ENCODE measurements at regions not wholly inside any gene's neighbourhood (a gene's known extent, or its start where the extent isn't known, plus 50 kb on each side); places are given as distances from the start of the nearest gene placed in this dataset.

- TF ChIP-seq JUND (IDR thresholded peaks at IDR 0.05; ENCODE audit: low read depth): no peak
- in situ Hi-C loops (cut with HindIII; ENCODE audit: low pct_unique_long_range_greater_than_20kb, low sequenced_read_pairs): no loop called here
- no peak for DNase-seq (ENCODE audit: low read depth in 1 of 2, low spot score in 1 of 2)
Measured at GRCh38 chr3:29141197-29141917, 139.5 kb upstream of the RBMS3 start.

- in situ Hi-C loops (cut with HindIII; ENCODE audit: low pct_unique_long_range_greater_than_20kb, low sequenced_read_pairs): no loop called here
- no peak for TF ChIP-seq JUND (IDR thresholded peaks at IDR 0.05; ENCODE audit: low read depth)
- DNase-seq (ENCODE audit: low read depth in 1 of 2, low spot score in 1 of 2): no peak
Measured at GRCh38 chr3:29141918-29142275, 139.0 kb upstream of the RBMS3 start.

- in situ Hi-C loops (cut with HindIII; ENCODE audit: low pct_unique_long_range_greater_than_20kb, low sequenced_read_pairs): no loop called here
Measured at GRCh38 chr3:29143151-29143550, 137.7 kb upstream of the RBMS3 start.

GRCh38 chr3:29144361-29144760 lies 136.5 kb upstream of the RBMS3 start:
- no peak for TF ChIP-seq JUND (IDR thresholded peaks at IDR 0.05; ENCODE audit: low read depth)
- in situ Hi-C loops (cut with HindIII; ENCODE audit: low pct_unique_long_range_greater_than_20kb, low sequenced_read_pairs): no loop called here
- no peak for DNase-seq (ENCODE audit: low read depth in 1 of 2, low spot score in 1 of 2)

More at GRCh38 chr3:29143151-29143550, 137.7 kb upstream of the RBMS3 start:
- no peak for DNase-seq (ENCODE audit: low read depth in 1 of 2, low spot score in 1 of 2)
- no peak for TF ChIP-seq JUND (IDR thresholded peaks at IDR 0.05; ENCODE audit: low read depth)

- in situ Hi-C loops (cut with HindIII; ENCODE audit: low pct_unique_long_range_greater_than_20kb, low sequenced_read_pairs): no loop called here
- DNase-seq (ENCODE audit: low read depth in 1 of 2, low spot score in 1 of 2): peak in 1 of 2 experiments; percentile 33
- no peak for TF ChIP-seq JUND (IDR thresholded peaks at IDR 0.05; ENCODE audit: low read depth)
Measured at GRCh38 chr3:29144807-29145206, 136.1 kb upstream of the RBMS3 start.

GRCh38 chr3:29145360-29145759 lies 135.5 kb upstream of the RBMS3 start:
- TF ChIP-seq JUND (IDR thresholded peaks at IDR 0.05; ENCODE audit: low read depth): no peak
- in situ Hi-C loops (cut with HindIII; ENCODE audit: low pct_unique_long_range_greater_than_20kb, low sequenced_read_pairs): no loop called here
- no peak for DNase-seq (ENCODE audit: low read depth in 1 of 2, low spot score in 1 of 2)

GRCh38 chr3:29152379-29152778 lies 128.5 kb upstream of the RBMS3 start:
- in situ Hi-C loops (cut with HindIII; ENCODE audit: low pct_unique_long_range_greater_than_20kb, low sequenced_read_pairs): no loop called here
- TF ChIP-seq JUND (IDR thresholded peaks at IDR 0.05; ENCODE audit: low read depth): no peak
- DNase-seq (ENCODE audit: low read depth in 1 of 2, low spot score in 1 of 2): peak in 1 of 2 experiments; percentile 39

GRCh38 chr3:29153811-29154210 lies 127.1 kb upstream of the RBMS3 start:
- TF ChIP-seq JUND (IDR thresholded peaks at IDR 0.05; ENCODE audit: low read depth): no peak
- DNase-seq (ENCODE audit: low read depth in 1 of 2, low spot score in 1 of 2): no peak
- in situ Hi-C loops (cut with HindIII; ENCODE audit: low pct_unique_long_range_greater_than_20kb, low sequenced_read_pairs): no loop called here

- no peak for TF ChIP-seq JUND (IDR thresholded peaks at IDR 0.05; ENCODE audit: low read depth)
- DNase-seq (ENCODE audit: low read depth in 1 of 2, low spot score in 1 of 2): no peak
- in situ Hi-C loops (cut with HindIII; ENCODE audit: low pct_unique_long_range_greater_than_20kb, low sequenced_read_pairs): no loop called here
Measured at GRCh38 chr3:29156086-29156715, 124.7 kb upstream of the RBMS3 start.

- DNase-seq (ENCODE audit: low read depth in 1 of 2, low spot score in 1 of 2): no peak
- no peak for TF ChIP-seq JUND (IDR thresholded peaks at IDR 0.05; ENCODE audit: low read depth)
- in situ Hi-C loops (cut with HindIII; ENCODE audit: low pct_unique_long_range_greater_than_20kb, low sequenced_read_pairs): no loop called here
Measured at GRCh38 chr3:29164825-29165224, 116.0 kb upstream of the RBMS3 start.

GRCh38 chr3:29167180-29167579 lies 113.7 kb upstream of the RBMS3 start:
- DNase-seq (ENCODE audit: low read depth in 1 of 2, low spot score in 1 of 2): no peak
- in situ Hi-C loops (cut with HindIII; ENCODE audit: low pct_unique_long_range_greater_than_20kb, low sequenced_read_pairs): no loop called here
- TF ChIP-seq JUND (IDR thresholded peaks at IDR 0.05; ENCODE audit: low read depth): no peak

GRCh38 chr3:29168081-29168480 lies 112.8 kb upstream of the RBMS3 start:
- in situ Hi-C loops (cut with HindIII; ENCODE audit: low pct_unique_long_range_greater_than_20kb, low sequenced_read_pairs): no loop called here
- no peak for DNase-seq (ENCODE audit: low read depth in 1 of 2, low spot score in 1 of 2)
- TF ChIP-seq JUND (IDR thresholded peaks at IDR 0.05; ENCODE audit: low read depth): no peak

GRCh38 chr3:29168696-29169095 lies 112.2 kb upstream of the RBMS3 start:
- DNase-seq (ENCODE audit: low read depth in 1 of 2, low spot score in 1 of 2): no peak
- in situ Hi-C loops (cut with HindIII; ENCODE audit: low pct_unique_long_range_greater_than_20kb, low sequenced_read_pairs): no loop called here
- TF ChIP-seq JUND (IDR thresholded peaks at IDR 0.05; ENCODE audit: low read depth): no peak

Data from T47D (cell line).